Stimulated activated CD8-positive, alpha-beta memory T cell treated with anti-CD3 and anti-CD28 coated beads, Interleukin-7, amount 100 ng/mL, for 24 hours (primary cell): ENCODE measurements at regions not wholly inside any gene's neighbourhood (a gene's known extent, or its start where the extent isn't known, plus 50 kb on each side); places are given as distances from the start of the nearest gene placed in this dataset.
"Not testable (repeated sequence)": the region's sequence is repeated elsewhere in the genome, so short reads cannot be mapped to it uniquely, and the experiment has no call there.

Experiments
- DNase-seq: peaks from one replicate; pipeline ENCODE4 v3.0.0-alpha.2; 2020; ENCODE audit warnings: low read depth

GRCh38 chr17:77290759-77291558, 150.2 kb downstream of the SEC14L1 start:
- DNase-seq, result not testable (repeated sequence)

- no peak for DNase-seq
Measured at GRCh38 chr17:77291591-77292386, 151.0 kb downstream of the SEC14L1 start.

- DNase-seq, result no peak
Measured at GRCh38 chr17:77294761-77295160, 154.0 kb downstream of the SEC14L1 start.

GRCh38 chr17:77295241-77295853, 154.6 kb downstream of the SEC14L1 start:
- DNase-seq, result no peak

GRCh38 chr17:77296769-77297409, 156.1 kb downstream of the SEC14L1 start:
- no peak for DNase-seq

- DNase-seq, result no peak
Measured at GRCh38 chr17:77297693-77298666, 157.2 kb downstream of the SEC14L1 start.

- DNase-seq, result no peak
Measured at GRCh38 chr17:77298811-77299210, 158.0 kb downstream of the SEC14L1 start.

- DNase-seq, result no peak
Measured at GRCh38 chr17:77299256-77300015, 158.7 kb downstream of the SEC14L1 start.

- no peak for DNase-seq
Measured at GRCh38 chr17:77300016-77300686, 159.4 kb downstream of the SEC14L1 start.

GRCh38 chr17:77301694-77302266, 161.0 kb downstream of the SEC14L1 start:
- no peak for DNase-seq

- DNase-seq, result no peak
Measured at GRCh38 chr17:77302682-77303081, 161.9 kb downstream of the SEC14L1 start.

GRCh38 chr17:77303620-77304019, 162.9 kb downstream of the SEC14L1 start:
- no peak for DNase-seq

GRCh38 chr17:77304051-77304745, 163.4 kb downstream of the SEC14L1 start:
- DNase-seq, result no peak

GRCh38 chr17:77304746-77305473, 164.1 kb downstream of the SEC14L1 start:
- no peak for DNase-seq

- DNase-seq, result no peak
Measured at GRCh38 chr17:77306048-77306789, 165.4 kb downstream of the SEC14L1 start.

GRCh38 chr17:77306790-77307478, 166.2 kb downstream of the SEC14L1 start:
- no peak for DNase-seq
